Activated CD8-positive, alpha-beta T cell treated with anti-CD3 and anti-CD28 coated beads for 36 hours (primary cell): ENCODE measurements at regions not wholly inside any gene's neighbourhood (a gene's known extent, or its start where the extent isn't known, plus 50 kb on each side); places are given as distances from the start of the nearest gene placed in this dataset.
"Not testable (repeated sequence)": the region's sequence is repeated elsewhere in the genome, so short reads cannot be mapped to it uniquely, and the experiment has no call there.

Source experiments
- ATAC-seq: fragments of 200-7000 bp; cut with Tn5 transposase; one replicate; pipeline ENCODE4 v1.10.0; 2021; ENCODE audit warnings: mild to moderate bottlenecking, moderate library complexity
- CTCF ChIA-PET: fragments of 350-600 bp; sonication (Branson Sonifier 250); formaldehyde crosslinking; loops from one replicate; lab custom pipeline; 2021; ENCODE audit warnings: antibody characterized with exemption; lab: Charles Lee
- POLR2A ChIA-PET: fragments of 350-600 bp; sonication (Branson Sonifier 250); formaldehyde crosslinking; loops from one replicate; lab custom pipeline; 2021; ENCODE audit warnings: antibody characterized with exemption; lab: Charles Lee
- DNase-seq: peaks from one replicate; pipeline ENCODE4 v3.0.0-alpha.2; 2020
- H3K27ac Mint-ChIP-seq: one replicate; pipeline ENCODE4 v1.8.0; 2021; ENCODE audit warnings: mild to moderate bottlenecking, mixed read lengths
- H3K27me3 Mint-ChIP-seq: one replicate; pipeline ENCODE4 v1.8.0; 2021; ENCODE audit warnings: mixed read lengths
- H3K36me3 Mint-ChIP-seq: one replicate; pipeline ENCODE4 v1.8.0; 2021; ENCODE audit warnings: low read depth, mixed read lengths
- H3K4me1 Mint-ChIP-seq: one replicate; pipeline ENCODE4 v1.8.0; 2021; ENCODE audit warnings: low read depth, mixed read lengths
- H3K4me3 Mint-ChIP-seq: one replicate; pipeline ENCODE4 v1.8.0; 2021; ENCODE audit warnings: mild to moderate bottlenecking, moderate library complexity, mixed read lengths
- H3K9me3 Mint-ChIP-seq: one replicate; pipeline ENCODE4 v1.8.0; 2021; ENCODE audit warnings: mixed read lengths
- intact Hi-C: fragments of 100-400 bp; cut with micrococcal nuclease; formaldehyde crosslinking; loops from one replicate; pipeline ENCODE4 v1.10.0; 2022
- TF ChIP-seq, protein P1 (sequence below): fragments of 200-600 bp; IDR thresholded peaks from one replicate; pipeline ENCODE4 v1.8.0; 2022; ENCODE audit warnings: antibody characterized with exemption, mild to moderate bottlenecking

GRCh38 chr18:76610012-76610411, 115.0 kb upstream of the ZNF516 start:
- ATAC-seq (no peak), DNase-seq (no peak)
- ChIA-PET POLR2A (no interaction called here), CTCF (no interaction called here)
- Mint-ChIP-seq H3K4me3 (no peak overlapping the region), H3K27me3 (no peaks in the 10 kb centered on the region), H3K4me1 (no peaks in the 10 kb centered on the region), H3K9me3 (no peaks in the 10 kb centered on the region), H3K27ac (no peak overlapping the region), H3K36me3 (no peaks in the 10 kb centered on the region)
- intact Hi-C loops, result no loop called here
- TF ChIP-seq, protein P1, sequence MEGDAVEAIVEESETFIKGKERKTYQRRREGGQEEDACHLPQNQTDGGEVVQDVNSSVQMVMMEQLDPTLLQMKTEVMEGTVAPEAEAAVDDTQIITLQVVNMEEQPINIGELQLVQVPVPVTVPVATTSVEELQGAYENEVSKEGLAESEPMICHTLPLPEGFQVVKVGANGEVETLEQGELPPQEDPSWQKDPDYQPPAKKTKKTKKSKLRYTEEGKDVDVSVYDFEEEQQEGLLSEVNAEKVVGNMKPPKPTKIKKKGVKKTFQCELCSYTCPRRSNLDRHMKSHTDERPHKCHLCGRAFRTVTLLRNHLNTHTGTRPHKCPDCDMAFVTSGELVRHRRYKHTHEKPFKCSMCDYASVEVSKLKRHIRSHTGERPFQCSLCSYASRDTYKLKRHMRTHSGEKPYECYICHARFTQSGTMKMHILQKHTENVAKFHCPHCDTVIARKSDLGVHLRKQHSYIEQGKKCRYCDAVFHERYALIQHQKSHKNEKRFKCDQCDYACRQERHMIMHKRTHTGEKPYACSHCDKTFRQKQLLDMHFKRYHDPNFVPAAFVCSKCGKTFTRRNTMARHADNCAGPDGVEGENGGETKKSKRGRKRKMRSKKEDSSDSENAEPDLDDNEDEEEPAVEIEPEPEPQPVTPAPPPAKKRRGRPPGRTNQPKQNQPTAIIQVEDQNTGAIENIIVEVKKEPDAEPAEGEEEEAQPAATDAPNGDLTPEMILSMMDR, result no peak

DNA sequence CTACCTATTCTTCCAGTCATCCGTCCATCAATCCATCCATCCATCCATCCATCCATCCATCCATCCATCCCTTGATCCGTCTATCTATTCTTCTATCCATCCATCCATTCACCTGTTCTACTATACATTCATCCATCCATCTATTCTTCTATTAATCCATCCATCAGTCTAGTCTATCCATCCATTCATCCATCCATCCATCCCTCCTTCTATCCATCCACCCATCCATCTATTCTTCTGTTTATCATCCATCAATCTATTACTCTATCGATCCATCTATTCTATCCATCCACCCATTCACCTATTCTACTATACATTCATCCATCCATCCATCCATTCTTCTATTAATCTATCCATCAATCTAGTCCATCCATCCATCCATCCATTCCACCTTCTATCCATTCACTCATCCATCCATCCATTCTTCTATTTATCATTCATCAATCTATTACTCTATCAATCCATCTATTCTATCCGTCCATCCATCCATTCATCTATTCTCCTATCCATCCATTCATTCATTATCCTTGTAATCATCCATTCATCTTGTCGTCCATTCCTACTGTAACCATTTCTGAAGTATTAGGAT, 110.4 kb upstream of the ZNF516 start:
- Mint-ChIP-seq H3K4me1 (no peaks in the 10 kb centered on the region), H3K27ac (no peak overlapping the region), H3K4me3 (no peak overlapping the region), H3K36me3 (no peaks in the 10 kb centered on the region), H3K27me3 (no peaks in the 10 kb centered on the region), H3K9me3 (no peaks in the 10 kb centered on the region)
- ChIA-PET POLR2A (no interaction called here), CTCF (interaction anchor here (1.0 kb wide), 1 partner anchor 104 kb away, joined by 3 read pairs; no protein-coding TSS in a partner anchor)
- DNase-seq, result no peak
- TF ChIP-seq, protein P1, result no peak
- no peak for ATAC-seq
- intact Hi-C loops, result no loop called here

DNA sequence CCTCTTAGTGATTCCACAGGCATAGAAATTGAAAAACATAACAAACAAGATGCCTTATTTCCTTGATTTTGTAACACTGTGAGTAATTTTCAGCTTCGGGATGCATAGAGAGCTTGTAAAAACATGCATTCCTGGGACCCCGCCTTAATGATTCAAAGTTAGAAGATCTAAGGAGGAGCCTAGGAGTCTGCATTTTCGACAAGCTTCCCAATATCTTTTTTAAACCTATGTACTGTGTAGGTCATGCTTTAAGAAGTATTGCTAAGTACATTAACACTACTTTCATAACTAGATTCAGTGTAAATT, 109.8 kb upstream of the ZNF516 start:
- H3K4me1 Mint-ChIP-seq, result no peaks in the 10 kb centered on the region
- no peak overlapping the region for H3K4me3 Mint-ChIP-seq
- no peak for DNase-seq
- no peak overlapping the region for H3K27ac Mint-ChIP-seq
- H3K27me3 Mint-ChIP-seq, result no peaks in the 10 kb centered on the region
- no peak for ATAC-seq
- intact Hi-C loops, result no loop called here
- CTCF ChIA-PET, result interaction anchor here (1.0 kb wide), 1 partner anchor 105 kb away, joined by 3 read pairs; no protein-coding TSS in a partner anchor
- no peaks in the 10 kb centered on the region for H3K9me3 Mint-ChIP-seq
- H3K36me3 Mint-ChIP-seq, result no peaks in the 10 kb centered on the region
- POLR2A ChIA-PET, result no interaction called here
- TF ChIP-seq, protein P1, result no peak

- CTCF ChIA-PET, result interaction anchor here (1.0 kb wide), 1 partner anchor 105 kb away, joined by 3 read pairs; no protein-coding TSS in a partner anchor
- TF ChIP-seq, protein P1, result no peak
- H3K4me1 Mint-ChIP-seq, result no peaks in the 10 kb centered on the region
- ATAC-seq (no peak), DNase-seq (no peak)
- no peak overlapping the region for H3K27ac Mint-ChIP-seq
- POLR2A ChIA-PET, result no interaction called here
- H3K4me3 Mint-ChIP-seq, result no peak overlapping the region
- intact Hi-C loops, result no loop called here
- no peaks in the 10 kb centered on the region for H3K27me3 Mint-ChIP-seq
- H3K36me3 Mint-ChIP-seq, result no peaks in the 10 kb centered on the region
- no peaks in the 10 kb centered on the region for H3K9me3 Mint-ChIP-seq
Observed at GRCh38 chr18:76604108-76604934, 109.3 kb upstream of the ZNF516 start.

DNA sequence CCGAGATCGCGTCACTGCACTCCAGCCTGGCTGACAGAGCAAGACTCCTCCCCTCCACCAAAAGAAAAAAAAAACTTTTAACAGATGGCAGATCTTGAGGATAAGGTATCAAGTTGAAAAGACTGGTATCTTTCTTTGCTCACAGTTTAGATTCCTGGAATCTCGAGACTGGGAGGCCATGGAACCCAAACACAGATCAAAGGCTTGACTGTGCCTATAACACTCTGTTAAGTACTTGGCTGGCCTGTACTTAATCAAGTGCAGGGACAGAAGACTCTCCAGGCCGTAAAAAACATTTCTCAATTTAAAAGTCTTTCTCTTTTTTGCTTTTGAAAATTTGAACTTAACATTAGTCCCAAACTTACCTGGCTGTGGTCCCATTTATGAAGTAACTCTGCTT, 107.1 kb upstream of the ZNF516 start:
- Mint-ChIP-seq H3K27ac (no peak overlapping the region), H3K36me3 (no peaks in the 10 kb centered on the region), H3K9me3 (no peaks in the 10 kb centered on the region), H3K27me3 (no peaks in the 10 kb centered on the region), H3K4me1 (no peaks in the 10 kb centered on the region), H3K4me3 (no peak overlapping the region)
- ChIA-PET CTCF (no interaction called here), POLR2A (no interaction called here)
- ATAC-seq (no peak), DNase-seq (no peak)
- TF ChIP-seq, protein P1, result no peak
- intact Hi-C loops, result no loop called here

DNA sequence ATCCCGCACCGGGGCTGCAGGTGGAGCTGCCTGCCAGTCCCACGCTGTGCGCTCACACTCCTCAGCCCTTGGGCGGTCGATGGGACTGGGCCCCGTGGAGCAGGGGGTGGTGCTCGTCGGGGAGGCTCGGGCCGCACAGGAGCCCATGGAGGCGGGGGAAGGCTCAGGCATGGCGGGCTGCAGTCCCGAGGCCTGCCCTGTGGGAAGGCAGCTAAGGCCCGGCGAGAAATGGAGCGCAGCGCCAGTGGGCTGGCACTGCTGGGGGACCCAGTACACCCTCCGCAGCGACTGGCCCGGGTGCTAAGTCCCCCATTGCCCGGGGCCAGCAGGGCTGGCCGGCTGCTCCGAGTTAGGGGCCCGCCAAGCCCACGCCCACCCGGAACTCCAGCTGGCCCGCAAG, 105.0 kb upstream of the ZNF516 start:
- CTCF ChIA-PET, H3K36me3 Mint-ChIP-seq, DNase-seq, H3K27me3 Mint-ChIP-seq, POLR2A ChIA-PET, H3K4me3 Mint-ChIP-seq, H3K4me1 Mint-ChIP-seq, intact Hi-C loops, H3K9me3 Mint-ChIP-seq, H3K27ac Mint-ChIP-seq, ATAC-seq: not testable (repeated sequence)
